ENCODE measurements at regions not wholly inside any gene's neighbourhood (a gene's known extent, or its start where the extent isn't known, plus 50 kb on each side); places are given as distances from the start of the nearest gene placed in this dataset.

DNA sequence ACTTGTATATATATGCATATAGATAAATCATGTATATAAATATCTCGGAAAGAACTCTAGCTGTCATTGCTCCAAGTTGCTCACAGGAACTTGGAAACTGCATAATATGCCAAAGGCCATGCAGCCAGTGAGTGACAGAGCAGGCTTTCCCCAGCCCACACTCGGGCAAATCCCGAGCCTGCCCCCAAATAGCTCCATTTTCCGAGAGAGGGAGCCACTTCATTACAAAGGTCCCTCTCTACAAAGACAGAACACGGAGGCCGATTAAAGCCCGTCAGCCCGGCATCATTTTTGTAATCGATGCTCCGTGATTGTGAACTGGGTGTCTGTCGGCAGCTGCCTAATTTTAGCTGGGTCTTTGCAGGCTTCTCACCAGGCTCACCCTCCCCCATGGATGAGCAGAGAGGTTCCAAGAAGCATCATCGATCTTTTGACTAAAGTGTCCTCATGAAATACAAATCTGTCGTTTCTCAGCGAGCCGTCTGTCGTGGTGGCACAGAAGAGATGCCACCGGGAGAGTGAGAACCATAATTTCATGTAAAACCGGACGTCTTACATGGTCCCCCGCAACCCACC, 663.9 kb downstream of the PTPRU start:
- Histone ChIP-seq H3K4me3 (no peak overlapping the region), H3K4me2 (ENCODE audit: control insufficient read depth, insufficient read depth) (no peak overlapping the region), H3K27ac (ENCODE audit: control insufficient read depth, insufficient read depth) (no peak overlapping the region), H2AFZ (ENCODE audit: control insufficient read depth, low read depth, low read length) (no peak overlapping the region), H3K79me2 (ENCODE audit: control insufficient read depth, insufficient read depth, low read length) (no peaks in the 10 kb centered on the region), H3K27me3 (replicated peaks in 1 of 2; ENCODE audit: control insufficient read depth in 2 of 2, insufficient read depth in 2 of 2, low read length in 1 of 2) (no peaks in the 10 kb centered on the region; a peak in 1 of 4 replicates), H3K36me3 (ENCODE audit: control insufficient read depth in 2 of 2, insufficient read depth in 2 of 2, low read length in 1 of 2) (no peaks in the 10 kb centered on the region), H4K20me1 (ENCODE audit: control insufficient read depth, insufficient read depth) (no peaks in the 10 kb centered on the region), H3K9ac (ENCODE audit: control insufficient read depth, insufficient read depth, low read length) (no peak overlapping the region), H3K9me3 (replicated peaks; ENCODE audit: control insufficient read depth, insufficient read depth, low read length) (no peaks in the 10 kb centered on the region), H3K4me1 (ENCODE audit: control insufficient read depth, insufficient read depth, low read length) (no peaks in the 10 kb centered on the region; the same call in 1 of the 2 replicates)
- DNase-seq (ENCODE audit: low read depth, low spot score) (no peak), FAIRE-seq (no peak), ATAC-seq (no peak)
- TF ChIP-seq, protein P1, sequence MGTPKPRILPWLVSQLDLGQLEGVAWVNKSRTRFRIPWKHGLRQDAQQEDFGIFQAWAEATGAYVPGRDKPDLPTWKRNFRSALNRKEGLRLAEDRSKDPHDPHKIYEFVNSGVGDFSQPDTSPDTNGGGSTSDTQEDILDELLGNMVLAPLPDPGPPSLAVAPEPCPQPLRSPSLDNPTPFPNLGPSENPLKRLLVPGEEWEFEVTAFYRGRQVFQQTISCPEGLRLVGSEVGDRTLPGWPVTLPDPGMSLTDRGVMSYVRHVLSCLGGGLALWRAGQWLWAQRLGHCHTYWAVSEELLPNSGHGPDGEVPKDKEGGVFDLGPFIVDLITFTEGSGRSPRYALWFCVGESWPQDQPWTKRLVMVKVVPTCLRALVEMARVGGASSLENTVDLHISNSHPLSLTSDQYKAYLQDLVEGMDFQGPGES (IDR thresholded peaks at IDR 0.05) = no peak
- TF ChIP-seq EED (IDR thresholded peaks at IDR 0.05; ENCODE audit: low read depth) (no peak), ZNF274 (IDR thresholded peaks at IDR 0.05; ENCODE audit: insufficient read depth, insufficient read length) (no peak), TBL1XR1 (IDR thresholded peaks at IDR 0.05; ENCODE audit: low read depth, low read length) (no peak), PML (IDR thresholded peaks at IDR 0.05; ENCODE audit: low read length) (no peak), RELA (IDR thresholded peaks at IDR 0.05; ENCODE audit: borderline replicate concordance, partially characterized antibody) (no peak), SRF (IDR thresholded peaks at IDR 0.05; ENCODE audit: low read depth in 2 of 2, low read length in 2 of 2) (no peak)
- TF ChIP-seq, protein P2, sequence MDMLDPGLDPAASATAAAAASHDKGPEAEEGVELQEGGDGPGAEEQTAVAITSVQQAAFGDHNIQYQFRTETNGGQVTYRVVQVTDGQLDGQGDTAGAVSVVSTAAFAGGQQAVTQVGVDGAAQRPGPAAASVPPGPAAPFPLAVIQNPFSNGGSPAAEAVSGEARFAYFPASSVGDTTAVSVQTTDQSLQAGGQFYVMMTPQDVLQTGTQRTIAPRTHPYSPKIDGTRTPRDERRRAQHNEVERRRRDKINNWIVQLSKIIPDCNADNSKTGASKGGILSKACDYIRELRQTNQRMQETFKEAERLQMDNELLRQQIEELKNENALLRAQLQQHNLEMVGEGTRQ (IDR thresholded peaks at IDR 0.05; ENCODE audit: borderline replicate concordance, low read depth, low read length) = no peak
- TF ChIP-seq, protein P3, sequence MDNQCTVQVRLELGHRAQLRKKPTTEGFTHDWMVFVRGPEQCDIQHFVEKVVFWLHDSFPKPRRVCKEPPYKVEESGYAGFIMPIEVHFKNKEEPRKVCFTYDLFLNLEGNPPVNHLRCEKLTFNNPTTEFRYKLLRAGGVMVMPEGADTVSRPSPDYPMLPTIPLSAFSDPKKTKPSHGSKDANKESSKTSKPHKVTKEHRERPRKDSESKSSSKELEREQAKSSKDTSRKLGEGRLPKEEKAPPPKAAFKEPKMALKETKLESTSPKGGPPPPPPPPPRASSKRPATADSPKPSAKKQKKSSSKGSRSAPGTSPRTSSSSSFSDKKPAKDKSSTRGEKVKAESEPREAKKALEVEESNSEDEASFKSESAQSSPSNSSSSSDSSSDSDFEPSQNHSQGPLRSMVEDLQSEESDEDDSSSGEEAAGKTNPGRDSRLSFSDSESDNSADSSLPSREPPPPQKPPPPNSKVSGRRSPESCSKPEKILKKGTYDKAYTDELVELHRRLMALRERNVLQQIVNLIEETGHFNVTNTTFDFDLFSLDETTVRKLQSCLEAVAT (IDR thresholded peaks at IDR 0.05) = no peak
- ChIA-PET CTCF (interaction anchor here (0.6 kb wide), 1 partner anchor 20 kb away, joined by 3 read pairs; no protein-coding TSS in a partner anchor), POLR2A (no interaction called here), SMC1A (ENCODE audit: uncharacterized antibody, unreplicated experiment) (no interaction called here), RAD21 (ENCODE audit: unreplicated experiment) (no interaction called here)
- WGBS (ENCODE audit: insufficient coverage, insufficient replicate concordance, low lambda C conversion rate, missing lambda C conversion rate) = 49% methylated on average over 20 of the region's 20 CpGs
- no TSS peak for BruUV-seq (replicated peaks)
- in situ Hi-C loops (cut with MboI) = no loop called here
- intact Hi-C loops (cut with micrococcal nuclease; ENCODE audit: unreplicated experiment) = no loop called here
